ENCODE measurements at regions not wholly inside any gene's neighbourhood (a gene's known extent, or its start where the extent isn't known, plus 50 kb on each side); places are given as distances from the start of the nearest gene placed in this dataset.

DNA sequence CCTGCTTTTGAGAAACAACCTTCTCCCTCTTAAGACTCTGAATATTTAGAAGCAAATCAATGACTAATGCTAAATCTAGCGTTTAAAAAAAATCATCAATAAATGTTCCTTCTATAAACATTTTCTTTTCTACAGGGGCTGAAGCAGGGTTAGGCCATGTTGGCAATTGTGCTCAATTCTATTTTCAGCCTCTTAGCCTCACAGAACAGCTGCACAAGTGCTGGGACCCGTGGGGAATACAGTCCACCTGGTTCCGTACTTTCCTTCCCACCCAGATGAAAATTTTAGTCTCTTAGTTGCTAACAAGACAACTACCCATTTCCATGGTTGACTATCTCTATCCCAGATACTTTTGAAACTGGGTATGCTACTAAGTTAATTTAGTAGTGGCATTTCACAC, 138.6 kb downstream of the RPS12 start:
- DNase-seq (no peak), ATAC-seq (ENCODE audit: low read depth) (no peak)
- Histone ChIP-seq H4K5ac (ENCODE audit: low read depth, low read length) (no peak overlapping the region), H4K8ac (ENCODE audit: low read depth in 2 of 2, low read length in 2 of 2) (no peak overlapping the region), H3K27ac (ENCODE audit: insufficient read depth, low read length) (no peak overlapping the region), H2AK9ac (replicated peaks; ENCODE audit: low read depth, low read length, poor library complexity) (no peak overlapping the region), H3K4ac (ENCODE audit: low read depth, low read length) (no peak overlapping the region), H2BK120ac (ENCODE audit: low read depth, low read length) (no peak overlapping the region), H3K9me3 (ENCODE audit: control insufficient read depth, insufficient read depth, low read length) (no peaks in the 10 kb centered on the region), H3K4me3 (ENCODE audit: insufficient read depth, low read depth, low read length) (no peak overlapping the region), H3K4me1 (ENCODE audit: control insufficient read depth, insufficient read depth, low read length) (no peaks in the 10 kb centered on the region), H3K36me3 (ENCODE audit: control insufficient read depth, insufficient read depth, low read length) (no peaks in the 10 kb centered on the region), H2BK20ac (ENCODE audit: low read depth, low read length) (no peak overlapping the region), H3K9ac (ENCODE audit: low read depth, low read length) (no peak overlapping the region), H2AFZ (replicated peaks; ENCODE audit: low read length, poor library complexity) (no peak overlapping the region), H3K27me3 (ENCODE audit: control insufficient read depth, insufficient read depth, low read length) (no peaks in the 10 kb centered on the region), H2BK5ac (ENCODE audit: low read depth, low read length, poor library complexity, severe bottlenecking) (no peak overlapping the region), H2AK5ac (ENCODE audit: low read depth, low read length) (no peak overlapping the region), H4K20me1 (ENCODE audit: insufficient read depth, low read length) (no peaks in the 10 kb centered on the region), H4K91ac (ENCODE audit: insufficient read depth, low read depth, low read length) (no peak overlapping the region), H3K14ac (replicated peaks; ENCODE audit: low read depth, low read length) (no peak overlapping the region), H3K4me2 (ENCODE audit: low read depth, low read length) (no peak overlapping the region), H2BK15ac (ENCODE audit: low read depth, low read length) (no peak overlapping the region), H3K79me1 (ENCODE audit: low read depth in 1 of 2, low read length in 2 of 2) (no peaks in the 10 kb centered on the region), H3K23ac (ENCODE audit: low read depth, low read length) (no peak overlapping the region), H3K56ac (ENCODE audit: extremely low read depth, insufficient read depth, low read length) (no peak overlapping the region), H3K9me1 (ENCODE audit: insufficient read depth, low read length) (no peaks in the 10 kb centered on the region), H3K18ac (ENCODE audit: low read depth, low read length) (no peak overlapping the region)
- in situ Hi-C loops (cut with MboI; ENCODE audit: low sequenced_read_pairs): loop anchor here (25.0 kb wide), 1 partner anchor 959 kb away; no protein-coding TSS in a partner anchor
- dilution Hi-C loops (cut with HindIII; ENCODE audit: low sequenced_read_pairs, unreplicated experiment): no loop called here
- BruUV-seq (replicated peaks): no TSS peak
- CTCF ChIA-PET: no interaction called here
- intact Hi-C loops (cut with micrococcal nuclease): no loop called here
- 20% methylated on average over 1 of the region's 3 CpGs; no CpG with 5 or more reads in 1 of the 2 experiments for whole genome bisulfite sequencing, 2 experiments (ENCODE audit: extremely low coverage in 2 of 2, insufficient read length in 1 of 2)
- no peak for TF ChIP-seq CEBPB (IDR thresholded peaks at IDR 0.05; ENCODE audit: low read depth, low read length)
- no peak for TF ChIP-seq NFE2L2 (IDR thresholded peaks at IDR 0.05; ENCODE audit: low read depth, low read length)
- no peak for TF ChIP-seq BHLHE40 (IDR thresholded peaks at IDR 0.05; ENCODE audit: low read depth, low read length)
- TF ChIP-seq RFX5 (IDR thresholded peaks at IDR 0.05; ENCODE audit: low read depth, low read length): no peak
- TF ChIP-seq, protein P1, sequence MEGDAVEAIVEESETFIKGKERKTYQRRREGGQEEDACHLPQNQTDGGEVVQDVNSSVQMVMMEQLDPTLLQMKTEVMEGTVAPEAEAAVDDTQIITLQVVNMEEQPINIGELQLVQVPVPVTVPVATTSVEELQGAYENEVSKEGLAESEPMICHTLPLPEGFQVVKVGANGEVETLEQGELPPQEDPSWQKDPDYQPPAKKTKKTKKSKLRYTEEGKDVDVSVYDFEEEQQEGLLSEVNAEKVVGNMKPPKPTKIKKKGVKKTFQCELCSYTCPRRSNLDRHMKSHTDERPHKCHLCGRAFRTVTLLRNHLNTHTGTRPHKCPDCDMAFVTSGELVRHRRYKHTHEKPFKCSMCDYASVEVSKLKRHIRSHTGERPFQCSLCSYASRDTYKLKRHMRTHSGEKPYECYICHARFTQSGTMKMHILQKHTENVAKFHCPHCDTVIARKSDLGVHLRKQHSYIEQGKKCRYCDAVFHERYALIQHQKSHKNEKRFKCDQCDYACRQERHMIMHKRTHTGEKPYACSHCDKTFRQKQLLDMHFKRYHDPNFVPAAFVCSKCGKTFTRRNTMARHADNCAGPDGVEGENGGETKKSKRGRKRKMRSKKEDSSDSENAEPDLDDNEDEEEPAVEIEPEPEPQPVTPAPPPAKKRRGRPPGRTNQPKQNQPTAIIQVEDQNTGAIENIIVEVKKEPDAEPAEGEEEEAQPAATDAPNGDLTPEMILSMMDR (conservative IDR thresholded peaks at IDR 0.05; ENCODE audit: low read depth, low read length): no peak
- TF ChIP-seq MAZ (IDR thresholded peaks at IDR 0.05; ENCODE audit: borderline replicate concordance, low read depth, low read length): no peak
- TF ChIP-seq CHD1 (IDR thresholded peaks at IDR 0.05; ENCODE audit: low read depth, low read length): no peak
- no peak for TF ChIP-seq MXI1 (IDR thresholded peaks at IDR 0.05; ENCODE audit: borderline replicate concordance, low read depth, low read length)
- no peak for TF ChIP-seq RCOR1 (IDR thresholded peaks at IDR 0.05; ENCODE audit: insufficient replicate concordance, low read length)
- no peak for TF ChIP-seq POLR2A (IDR thresholded peaks at IDR 0.05; ENCODE audit: low read depth, low read length)
- no peak for TF ChIP-seq RAD21 (IDR thresholded peaks at IDR 0.05; ENCODE audit: low read length)
- TF ChIP-seq, protein P2, sequence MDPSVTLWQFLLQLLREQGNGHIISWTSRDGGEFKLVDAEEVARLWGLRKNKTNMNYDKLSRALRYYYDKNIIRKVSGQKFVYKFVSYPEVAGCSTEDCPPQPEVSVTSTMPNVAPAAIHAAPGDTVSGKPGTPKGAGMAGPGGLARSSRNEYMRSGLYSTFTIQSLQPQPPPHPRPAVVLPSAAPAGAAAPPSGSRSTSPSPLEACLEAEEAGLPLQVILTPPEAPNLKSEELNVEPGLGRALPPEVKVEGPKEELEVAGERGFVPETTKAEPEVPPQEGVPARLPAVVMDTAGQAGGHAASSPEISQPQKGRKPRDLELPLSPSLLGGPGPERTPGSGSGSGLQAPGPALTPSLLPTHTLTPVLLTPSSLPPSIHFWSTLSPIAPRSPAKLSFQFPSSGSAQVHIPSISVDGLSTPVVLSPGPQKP (IDR thresholded peaks at IDR 0.05; ENCODE audit: borderline replicate concordance, low read depth, low read length): no peak
- no peak for TF ChIP-seq FOS (IDR thresholded peaks at IDR 0.05; ENCODE audit: low read depth, low read length)
- TF ChIP-seq SMC3 (IDR thresholded peaks at IDR 0.05; ENCODE audit: low read depth, low read length): no peak
- TF ChIP-seq MAFK (IDR thresholded peaks at IDR 0.05; ENCODE audit: low read depth, low read length): no peak
- TF ChIP-seq, protein P3, sequence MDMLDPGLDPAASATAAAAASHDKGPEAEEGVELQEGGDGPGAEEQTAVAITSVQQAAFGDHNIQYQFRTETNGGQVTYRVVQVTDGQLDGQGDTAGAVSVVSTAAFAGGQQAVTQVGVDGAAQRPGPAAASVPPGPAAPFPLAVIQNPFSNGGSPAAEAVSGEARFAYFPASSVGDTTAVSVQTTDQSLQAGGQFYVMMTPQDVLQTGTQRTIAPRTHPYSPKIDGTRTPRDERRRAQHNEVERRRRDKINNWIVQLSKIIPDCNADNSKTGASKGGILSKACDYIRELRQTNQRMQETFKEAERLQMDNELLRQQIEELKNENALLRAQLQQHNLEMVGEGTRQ (IDR thresholded peaks at IDR 0.05; ENCODE audit: low read depth, low read length): no peak
- POLR2A ChIA-PET (ENCODE audit: unreplicated experiment): no interaction called here

Measured in IMR-90 (cell line).